Thymus (tissue), 11 donors: ENCODE measurements at regions not wholly inside any gene's neighbourhood (a gene's known extent, or its start where the extent isn't known, plus 50 kb on each side); places are given as distances from the start of the nearest gene placed in this dataset.

Source experiments
- DNase-seq, 9 donors: peaks; one replicate each; pipeline ENCODE4 v3.0.0-alpha.2; 2013; ENCODE audit warnings: low spot score in 9 of 9, low read depth in 6 of 9, missing footprints in 1 of 9
- H3K27ac ChIP-seq, 2 donors: one replicate each; pipeline ENCODE4 v1.5.1; 2013; ENCODE audit warnings: control low read depth in 1 of 2, low read depth in 1 of 2, low read length in 1 of 2, mild to moderate bottlenecking in 1 of 2, moderate library complexity in 1 of 2
- H3K27me3 ChIP-seq, 2 donors: one replicate each; pipeline ENCODE4 v1.5.1; 2013; ENCODE audit warnings: low read length in 1 of 2; ENCODE audit not compliant: control insufficient read depth in 2 of 2, insufficient read depth in 1 of 2
- H3K36me3 ChIP-seq, 2 donors: one replicate each; pipeline ENCODE4 v1.5.1; 2013; ENCODE audit warnings: low read length in 1 of 2, mild to moderate bottlenecking in 1 of 2, moderate library complexity in 1 of 2; ENCODE audit not compliant: control insufficient read depth in 2 of 2, insufficient read depth in 2 of 2
- H3K4me1 ChIP-seq, 2 donors: one replicate each; pipeline ENCODE4 v1.5.1; 2013; ENCODE audit warnings: low read length in 2 of 2; ENCODE audit not compliant: control insufficient read depth in 2 of 2, insufficient read depth in 2 of 2
- H3K4me3 ChIP-seq, 2 donors: one replicate each; pipeline ENCODE4 v1.5.1; 2013; ENCODE audit warnings: low read length in 2 of 2, control low read depth in 1 of 2, mild to moderate bottlenecking in 1 of 2
- H3K9me3 ChIP-seq, 2 donors: one replicate each; pipeline ENCODE4 v1.5.1; 2013; ENCODE audit warnings: low read length in 1 of 2, mild to moderate bottlenecking in 1 of 2; ENCODE audit not compliant: control insufficient read depth in 2 of 2, insufficient read depth in 1 of 2
- WGBS: extraction: QIAGEN DNeasy Blood & Tissue Kit; methylation state at CpG from one replicate; pipeline ENCODE4 v1.1.7; 2013; 5-methylcytosine and 5-hydroxymethylcytosine counted together
- donor health status: healthy.

- H3K27ac ChIP-seq = no peak overlapping the region
- no peaks in the 10 kb centered on the region for H3K36me3 ChIP-seq
- no peaks in the 10 kb centered on the region for H3K27me3 ChIP-seq
- H3K4me1 ChIP-seq = no peaks in the 10 kb centered on the region
- no peaks in the 10 kb centered on the region for H3K9me3 ChIP-seq
- DNase-seq = no peak
- H3K4me3 ChIP-seq = no peak overlapping the region
- WGBS = 95% methylated on average over 9 of the region's 9 CpGs
These were observed 68.1 kb upstream of the SPRED2 start for GRCh38 chr2:65500310-65501040.

GRCh38 chr2:65499216-65499615, 66.8 kb upstream of the SPRED2 start:
- 31% methylated on average over 6 of the region's 6 CpGs for WGBS
- H3K4me1 ChIP-seq = no peaks in the 10 kb centered on the region
- DNase-seq = no peak
- H3K9me3 ChIP-seq = no peaks in the 10 kb centered on the region
- no peaks in the 10 kb centered on the region for H3K27me3 ChIP-seq
- no peaks in the 10 kb centered on the region for H3K36me3 ChIP-seq
- no peak overlapping the region for H3K27ac ChIP-seq
- H3K4me3 ChIP-seq = no peak overlapping the region

- H3K36me3 ChIP-seq = no peaks in the 10 kb centered on the region
- H3K27me3 ChIP-seq = no peaks in the 10 kb centered on the region
- no peaks in the 10 kb centered on the region for H3K4me1 ChIP-seq
- H3K27ac ChIP-seq = no peak overlapping the region
- WGBS = 98% methylated on average over 4 of the region's 4 CpGs
- no peaks in the 10 kb centered on the region for H3K9me3 ChIP-seq
- no peak overlapping the region for H3K4me3 ChIP-seq
- DNase-seq = no peak
These were observed 66.0 kb upstream of the SPRED2 start for GRCh38 chr2:65498396-65498795.

GRCh38 chr2:65495251-65495877, 63.0 kb upstream of the SPRED2 start:
- DNase-seq = no peak

GRCh38 chr2:65494078-65494477, 61.7 kb upstream of the SPRED2 start:
- Histone ChIP-seq H3K27ac (no peak overlapping the region), H3K9me3 (no peaks in the 10 kb centered on the region), H3K4me1 (no peaks in the 10 kb centered on the region), H3K27me3 (no peaks in the 10 kb centered on the region), H3K36me3 (no peaks in the 10 kb centered on the region), H3K4me3 (no peak overlapping the region)
- no peak for DNase-seq
- 82% methylated on average over 3 of the region's 3 CpGs for WGBS

More at GRCh38 chr2:65495251-65495877, 63.0 kb upstream of the SPRED2 start:
- 94% methylated on average over 4 of the region's 4 CpGs for WGBS
- Histone ChIP-seq H3K4me1 (no peaks in the 10 kb centered on the region), H3K36me3 (no peaks in the 10 kb centered on the region), H3K27ac (no peak overlapping the region), H3K9me3 (no peaks in the 10 kb centered on the region), H3K27me3 (no peaks in the 10 kb centered on the region), H3K4me3 (no peak overlapping the region)

- no peak for DNase-seq
These were observed 59.0 kb upstream of the SPRED2 start for GRCh38 chr2:65491381-65491905.

GRCh38 chr2:65490222-65490621, 57.8 kb upstream of the SPRED2 start:
- H3K36me3 ChIP-seq = no peaks in the 10 kb centered on the region
- no peaks in the 10 kb centered on the region for H3K27me3 ChIP-seq
- DNase-seq = no peak
- no peak overlapping the region for H3K4me3 ChIP-seq
- no peaks in the 10 kb centered on the region for H3K4me1 ChIP-seq
- H3K9me3 ChIP-seq = peaks cover 0 to 4% of the 10 kb centered on the region in 2 donors
- 100% methylated on average over 3 of the region's 3 CpGs for WGBS
- H3K27ac ChIP-seq = no peak overlapping the region

More at GRCh38 chr2:65491381-65491905, 59.0 kb upstream of the SPRED2 start:
- Histone ChIP-seq H3K27ac (no peak overlapping the region), H3K36me3 (no peaks in the 10 kb centered on the region), H3K4me1 (no peaks in the 10 kb centered on the region), H3K4me3 (no peak overlapping the region), H3K27me3 (no peaks in the 10 kb centered on the region), H3K9me3 (peaks cover 0 to 4% of the 10 kb centered on the region in 2 donors)
- WGBS = 72% methylated on average over 7 of the region's 7 CpGs

GRCh38 chr2:65489269-65489668, 56.9 kb upstream of the SPRED2 start:
- DNase-seq = no peak
- H3K27me3 ChIP-seq = no peaks in the 10 kb centered on the region
- H3K4me1 ChIP-seq = no peaks in the 10 kb centered on the region
- H3K4me3 ChIP-seq = no peak overlapping the region
- no peak overlapping the region for H3K27ac ChIP-seq
- no peaks in the 10 kb centered on the region for H3K36me3 ChIP-seq
- WGBS = 89% methylated on average over 5 of the region's 5 CpGs
- peaks cover 0 to 4% of the 10 kb centered on the region in 2 donors for H3K9me3 ChIP-seq

- DNase-seq = no peak
- Histone ChIP-seq H3K9me3 (peaks cover 0 to 4% of the 10 kb centered on the region in 2 donors), H3K27me3 (no peaks in the 10 kb centered on the region), H3K36me3 (no peaks in the 10 kb centered on the region), H3K4me3 (no peak overlapping the region), H3K4me1 (no peaks in the 10 kb centered on the region), H3K27ac (no peak overlapping the region)
- WGBS = 100% methylated on average over 3 of the region's 3 CpGs
These were observed 56.1 kb upstream of the SPRED2 start for GRCh38 chr2:65488527-65488926.
